CD14-positive monocyte (primary cell): ENCODE measurements at regions not wholly inside any gene's neighbourhood (a gene's known extent, or its start where the extent isn't known, plus 50 kb on each side); places are given as distances from the start of the nearest gene placed in this dataset.

Experiments
- DNase-seq, 3 donors: peaks; one replicate each; pipeline ENCODE4 v3.0.0-alpha.2; 2011 to 2022
- H2AFZ ChIP-seq: 2 replicates; pipeline ENCODE4 v1.6.0; 2012; ENCODE audit warnings: mild to moderate bottlenecking, low read depth, low read length, inconsistent platforms; ENCODE audit not compliant: insufficient read depth, poor library complexity, severe bottlenecking
- H3K27ac ChIP-seq, 2 donors: 1 replicate in 1 of 2; 2 replicates in 1 of 2; pipeline ENCODE4 v1.5.1; 2012 to 2013; ENCODE audit warnings: low read length in 2 of 2, control low read depth in 1 of 2, inconsistent platforms in 1 of 2, low read depth in 1 of 2, mild to moderate bottlenecking in 1 of 2
- H3K27me3 ChIP-seq, 2 donors: one replicate each; pipeline versions ENCODE4 v1.6.0 to v1.6.1; 2011 to 2013; ENCODE audit warnings: low read length in 2 of 2; ENCODE audit not compliant: control insufficient read depth in 2 of 2, insufficient read depth in 2 of 2
- H3K36me3 ChIP-seq, 2 donors: replicated peaks in 1 of 2; 1 replicate in 1 of 2; 2 replicates in 1 of 2; pipeline versions ENCODE4 v1.5.1 to v1.6.1; 2012 to 2013; ENCODE audit warnings: low read length in 2 of 2, control low read depth in 1 of 2, inconsistent platforms in 1 of 2, mild to moderate bottlenecking in 1 of 2; ENCODE audit not compliant: insufficient read depth in 2 of 2, control insufficient read depth in 1 of 2
- H3K4me1 ChIP-seq, 2 donors: 1 replicate in 1 of 2; 2 replicates in 1 of 2; pipeline versions ENCODE4 v1.5.1 to v1.6.1; 2012 to 2013; ENCODE audit warnings: low read length in 2 of 2, control low read depth in 1 of 2, inconsistent platforms in 1 of 2, mild to moderate bottlenecking in 1 of 2, moderate library complexity in 1 of 2; ENCODE audit not compliant: insufficient read depth in 2 of 2, control insufficient read depth in 1 of 2
- H3K4me2 ChIP-seq: replicated peaks from 2 replicates; pipeline ENCODE3; 2012; ENCODE audit warnings: low read length, moderate library complexity, mild to moderate bottlenecking; ENCODE audit not compliant: poor library complexity, severe bottlenecking; ENCODE audit errors: extremely low read depth
- H3K4me3 ChIP-seq, 3 experiments: fragments of 200-600 bp in 1 of 3; sonication (generic) in 1 of 3; replicated peaks in 1 of 3; 1 replicate in 2 of 3; 2 replicates in 1 of 3; pipeline ENCODE4 v1.5.1; 2011 to 2013; ENCODE audit warnings: low read length in 3 of 3, mild to moderate bottlenecking in 3 of 3, control low read depth in 2 of 3, low read depth in 2 of 3, inconsistent platforms in 1 of 3, moderate library complexity in 1 of 3
- H3K79me2 ChIP-seq: 2 replicates; pipeline ENCODE4 v1.6.0; 2012; ENCODE audit warnings: mild to moderate bottlenecking, control low read depth, inconsistent platforms, low read length, moderate library complexity; ENCODE audit not compliant: insufficient read depth
- H3K9ac ChIP-seq: 2 replicates; pipeline ENCODE4 v1.6.0; 2017; ENCODE audit warnings: low read length, mild to moderate bottlenecking; ENCODE audit not compliant: insufficient read depth, poor library complexity, severe bottlenecking
- H3K9me3 ChIP-seq, 2 donors: replicated peaks in 1 of 2; 1 replicate in 1 of 2; 2 replicates in 1 of 2; pipeline versions ENCODE4 v1.5.1 to v1.6.1; 2012 to 2013; ENCODE audit warnings: low read length in 2 of 2, control low read depth in 1 of 2; ENCODE audit not compliant: control insufficient read depth in 1 of 2, insufficient read depth in 1 of 2
- H4K20me1 ChIP-seq: 2 replicates; pipeline ENCODE4 v1.6.0; 2012; ENCODE audit warnings: mild to moderate bottlenecking, low read length, control low read depth, moderate library complexity; ENCODE audit not compliant: insufficient read depth
- H3K27ac Mint-ChIP-seq, 7 donors: one replicate each; pipeline ENCODE4 v1.8.0; 2020; ENCODE audit warnings: mild to moderate bottlenecking in 7 of 7, mixed read lengths in 7 of 7, moderate library complexity in 6 of 7, inconsistent platforms in 2 of 7
- H3K27me3 Mint-ChIP-seq, 3 donors: one replicate each; pipeline ENCODE4 v1.8.0; 2021 to 2022; ENCODE audit warnings: low read depth in 3 of 3, mild to moderate bottlenecking in 3 of 3, mixed read lengths in 3 of 3, moderate library complexity in 3 of 3, inconsistent platforms in 1 of 3
- H3K36me3 Mint-ChIP-seq, 2 donors: one replicate each; pipeline ENCODE4 v1.8.0; 2020; ENCODE audit warnings: mixed read lengths in 2 of 2, inconsistent platforms in 1 of 2, mild to moderate bottlenecking in 1 of 2
- H3K4me1 Mint-ChIP-seq: one replicate; pipeline ENCODE4 v1.8.0; 2020; ENCODE audit warnings: mild to moderate bottlenecking, mixed read lengths
- H3K4me3 Mint-ChIP-seq, 2 donors: one replicate each; pipeline ENCODE4 v1.8.0; 2020; ENCODE audit warnings: mild to moderate bottlenecking in 2 of 2, mixed read lengths in 2 of 2, moderate library complexity in 1 of 2
- H3K9me3 Mint-ChIP-seq, 7 donors: one replicate each; pipeline ENCODE4 v1.8.0; 2020 to 2022; ENCODE audit warnings: mixed read lengths in 7 of 7, mild to moderate bottlenecking in 6 of 7, moderate library complexity in 6 of 7, inconsistent platforms in 2 of 7
- CTCF ChIP-seq: fragments of 200-600 bp; IDR thresholded peaks from one replicate; pipeline ENCODE4 v1.8.0; 2022; ENCODE audit warnings: antibody characterized with exemption, mild to moderate bottlenecking
- WGBS: methylation state at CpG from one replicate; pipeline ENCODE4 v1.1.5; 2013; ENCODE audit warnings: missing lambda C conversion rate; ENCODE audit not compliant: insufficient coverage; 5-methylcytosine and 5-hydroxymethylcytosine counted together
- intact Hi-C, 2 donors: fragments of 100-400 bp; cut with micrococcal nuclease; formaldehyde crosslinking; loops; one replicate each; pipeline versions ENCODE4 v1.15.0 to v1.15.1; 2023

GRCh38 chr15:70172124-70172523 lies 74.4 kb upstream of the TLE3 start:
- Histone ChIP-seq H3K36me3 (no peaks in the 10 kb centered on the region), H3K27ac (no peak overlapping the region), H3K9ac (no peak overlapping the region), H3K79me2 (no peaks in the 10 kb centered on the region), H3K27me3 (no peaks in the 10 kb centered on the region), H3K9me3 (no peaks in the 10 kb centered on the region), H3K4me2 (no peak overlapping the region), H3K4me1 (no peaks in the 10 kb centered on the region), H4K20me1 (no peaks in the 10 kb centered on the region), H2AFZ (no peak overlapping the region), H3K4me3 (no peak overlapping the region)
- Mint-ChIP-seq H3K36me3 (no peaks in the 10 kb centered on the region), H3K27ac (no peak overlapping the region), H3K4me1 (peaks cover 2% of the 10 kb centered on the region), H3K9me3 (no peaks in the 10 kb centered on the region), H3K4me3 (no peak overlapping the region), H3K27me3 (peaks cover 1 to 6% (median 2%) of the 10 kb centered on the region in 3 donors)
- WGBS: 95% methylated on average over 2 of the region's 2 CpGs
- DNase-seq: no peak
- no peak for TF ChIP-seq CTCF
- intact Hi-C loops: no loop called here

GRCh38 chr15:70171256-70171886 lies 73.7 kb upstream of the TLE3 start:
- Mint-ChIP-seq H3K4me1 (peaks cover 2% of the 10 kb centered on the region), H3K9me3 (no peaks in the 10 kb centered on the region), H3K36me3 (no peaks in the 10 kb centered on the region), H3K27me3 (peaks cover 1 to 6% (median 2%) of the 10 kb centered on the region in 3 donors), H3K4me3 (no peak overlapping the region), H3K27ac (no peak overlapping the region)
- Histone ChIP-seq H3K79me2 (no peaks in the 10 kb centered on the region), H3K27me3 (no peaks in the 10 kb centered on the region), H2AFZ (no peak overlapping the region), H3K9me3 (no peaks in the 10 kb centered on the region), H3K4me1 (no peaks in the 10 kb centered on the region), H4K20me1 (no peaks in the 10 kb centered on the region), H3K36me3 (no peaks in the 10 kb centered on the region), H3K9ac (no peak overlapping the region), H3K4me2 (no peak overlapping the region), H3K4me3 (no peak overlapping the region), H3K27ac (no peak overlapping the region)
- 94% methylated on average over 3 of the region's 10 CpGs for WGBS
- TF ChIP-seq CTCF: no peak
- intact Hi-C loops: no loop called here
- DNase-seq: no peak
